Skeletal muscle cell (primary cell): ENCODE measurements at regions not wholly inside any gene's neighbourhood (a gene's known extent, or its start where the extent isn't known, plus 50 kb on each side); places are given as distances from the start of the nearest gene placed in this dataset.

Source experiments
- DNase-seq: peaks from one replicate; pipeline ENCODE4 v3.0.0-alpha.2; 2010; ENCODE audit warnings: low read depth
- H3K4me3 ChIP-seq: 2 replicates; pipeline ENCODE4 v1.5.1; 2011; ENCODE audit warnings: low read depth, mild to moderate bottlenecking, control low read depth, low read length, moderate library complexity

DNA sequence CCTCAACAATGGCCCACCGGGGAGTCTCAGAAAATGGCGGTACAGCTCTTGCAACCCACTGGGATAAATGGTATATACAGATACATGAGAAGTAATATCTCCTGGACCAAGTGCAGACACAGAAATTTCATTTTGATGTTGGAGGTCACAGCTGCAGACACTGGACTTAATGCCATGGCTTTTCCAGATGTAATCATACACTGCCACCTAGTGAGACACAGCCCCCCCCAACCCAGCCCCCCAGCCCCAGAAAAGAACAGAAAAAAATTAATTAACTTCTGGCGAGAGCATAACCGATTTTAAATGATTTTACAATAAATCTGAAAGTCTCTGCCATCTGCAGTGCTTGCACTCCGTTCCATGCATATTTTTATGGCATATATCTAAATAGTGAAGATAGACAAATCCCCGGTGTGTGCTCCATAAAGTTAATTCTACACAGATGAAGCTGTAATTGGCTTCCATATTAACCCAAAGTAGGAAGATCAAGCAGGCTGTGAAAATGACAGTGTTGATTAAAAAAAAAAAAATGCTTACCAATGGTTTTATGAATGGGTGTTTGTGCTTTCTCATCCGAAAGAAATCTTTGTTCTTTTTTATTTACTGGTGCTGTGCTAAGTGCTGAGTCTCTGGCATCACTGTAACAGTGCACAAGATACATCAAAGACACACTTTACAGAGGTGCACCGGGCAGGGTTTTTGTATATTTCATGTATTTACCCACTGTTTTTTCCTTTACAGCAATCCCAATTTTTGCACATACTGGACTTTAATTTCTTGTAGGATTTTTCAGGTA, 804.1 kb downstream of the TFAP2A start:
- no peak overlapping the region for H3K4me3 ChIP-seq
- DNase-seq: no peak

DNA sequence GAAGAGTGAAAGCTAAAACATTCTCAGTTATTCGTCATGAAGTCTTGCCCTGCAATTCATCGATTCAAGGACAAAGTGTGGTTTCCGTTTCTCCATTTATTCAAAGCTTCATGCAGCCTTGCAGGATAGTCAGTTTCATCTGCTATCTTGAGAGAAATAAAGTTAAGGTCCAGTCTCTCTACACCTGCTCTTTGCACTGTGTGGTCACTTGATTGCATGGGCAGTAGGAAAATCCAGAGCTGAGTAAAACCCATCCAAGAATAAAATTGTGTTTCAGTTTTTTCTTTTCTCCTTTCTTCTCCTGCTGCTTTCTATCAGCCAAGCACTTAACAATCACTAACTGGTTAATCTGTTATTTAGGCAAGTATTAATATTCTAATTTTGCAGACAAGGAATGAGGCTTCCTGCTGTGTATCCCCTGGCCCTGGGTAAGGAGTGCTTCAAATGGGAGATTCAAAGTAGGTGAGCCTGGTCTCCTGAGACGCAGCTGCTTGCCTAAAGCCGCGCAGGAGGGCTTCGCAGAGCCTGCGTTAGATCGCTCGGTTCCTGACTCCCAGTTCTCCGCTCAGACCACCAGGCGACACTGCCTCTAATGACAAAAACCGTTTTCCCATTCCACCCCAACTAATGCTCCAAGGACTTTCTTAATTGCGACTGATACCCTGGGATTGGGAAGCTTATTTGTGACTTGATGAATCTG, 808.3 kb downstream of the TFAP2A start:
- no peak for DNase-seq
- H3K4me3 ChIP-seq: no peak overlapping the region

DNA sequence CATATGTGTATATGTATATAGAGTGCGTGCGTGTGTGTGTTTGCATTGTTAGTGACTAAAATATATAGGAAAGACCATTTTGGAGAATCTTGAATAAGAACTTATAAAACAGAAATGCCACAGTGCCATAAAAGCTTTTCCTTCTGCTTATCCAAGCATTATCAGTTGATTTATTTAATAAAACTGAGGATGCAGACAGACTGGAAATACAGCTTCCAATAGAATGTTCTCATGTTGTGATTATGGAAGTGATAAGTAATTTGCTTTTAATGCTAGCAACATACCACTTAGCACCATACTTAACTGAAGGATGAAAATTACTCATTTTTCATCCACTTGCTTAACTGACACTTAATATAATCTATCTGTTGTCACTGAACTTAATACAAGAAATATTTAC, 820.1 kb downstream of the TFAP2A start:
- DNase-seq: no peak
- no peak overlapping the region for H3K4me3 ChIP-seq

DNA sequence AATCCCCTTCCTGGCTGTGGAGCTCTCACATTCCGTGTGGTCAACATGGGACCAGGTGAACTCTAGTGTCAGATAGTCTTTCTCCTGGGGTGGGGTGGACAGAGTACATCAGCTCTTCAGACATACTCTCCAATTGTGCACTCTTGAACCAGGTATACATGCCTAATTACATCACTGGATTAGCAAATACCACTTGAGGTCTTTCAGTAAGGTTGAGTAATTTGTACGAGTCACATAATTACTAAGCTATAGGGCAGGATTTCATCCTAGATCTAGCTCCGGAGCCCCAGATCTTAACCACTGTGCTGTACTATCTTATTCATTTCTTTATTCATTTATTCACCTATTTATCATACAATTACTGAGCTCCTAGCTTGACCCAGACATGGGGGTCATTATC, 821.3 kb downstream of the TFAP2A start:
- H3K4me3 ChIP-seq: no peak overlapping the region

GRCh38 chr6:9583753-9584352, 831.0 kb downstream of the TFAP2A start:
- H3K4me3 ChIP-seq: no peak overlapping the region

More for the DNA sequence above, 821.3 kb downstream of the TFAP2A start:
- DNase-seq: no peak

DNA sequence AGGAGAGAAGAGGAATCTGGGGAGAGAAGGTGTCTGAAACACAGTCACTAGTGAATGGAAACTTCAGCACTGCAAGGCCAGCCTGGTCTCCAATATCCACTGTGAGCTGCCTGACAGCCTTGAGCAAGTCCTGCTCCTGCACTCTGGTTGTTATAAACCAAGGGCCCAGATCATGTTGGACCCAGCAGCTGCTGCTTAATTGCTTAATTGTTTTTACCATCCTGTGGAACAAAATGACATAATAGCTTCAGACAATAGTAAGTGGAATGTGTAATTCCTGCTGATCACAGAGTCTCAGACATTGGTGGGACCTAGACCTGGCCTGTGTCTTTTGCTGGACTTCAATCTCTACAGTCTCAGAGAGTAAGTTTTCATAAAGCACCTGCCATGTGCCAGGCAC, 833.7 kb downstream of the TFAP2A start:
- DNase-seq: no peak
- H3K4me3 ChIP-seq: no peak overlapping the region

More at GRCh38 chr6:9583753-9584352, 831.0 kb downstream of the TFAP2A start:
- DNase-seq: no peak

GRCh38 chr6:9576521-9576920, 838.4 kb downstream of the TFAP2A start:
- DNase-seq: no peak
- no peak overlapping the region for H3K4me3 ChIP-seq

DNA sequence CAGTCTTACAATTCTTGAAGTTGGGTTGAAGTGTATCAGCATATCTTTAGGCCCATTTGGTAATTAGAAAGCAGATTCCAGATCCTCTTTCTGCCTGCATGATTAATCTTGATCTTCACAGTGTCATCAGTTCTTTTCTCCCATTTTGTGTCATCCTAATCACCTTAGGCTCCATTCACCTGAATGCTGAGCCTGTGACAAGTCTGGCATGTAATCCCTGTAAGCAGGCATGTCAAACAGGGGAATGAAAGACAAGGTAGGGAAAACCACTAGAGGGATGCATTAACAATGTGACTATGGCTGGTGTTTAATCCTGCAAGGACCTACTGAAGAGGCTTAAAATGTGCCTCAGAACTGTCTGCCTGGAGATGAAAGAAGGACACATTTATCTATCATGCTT, 848.8 kb downstream of the TFAP2A start:
- no peak for DNase-seq
- H3K4me3 ChIP-seq: no peak overlapping the region

- H3K4me3 ChIP-seq: no peak overlapping the region
- DNase-seq: no peak
Measured at GRCh38 chr6:9564021-9564420, 850.9 kb downstream of the TFAP2A start.

DNA sequence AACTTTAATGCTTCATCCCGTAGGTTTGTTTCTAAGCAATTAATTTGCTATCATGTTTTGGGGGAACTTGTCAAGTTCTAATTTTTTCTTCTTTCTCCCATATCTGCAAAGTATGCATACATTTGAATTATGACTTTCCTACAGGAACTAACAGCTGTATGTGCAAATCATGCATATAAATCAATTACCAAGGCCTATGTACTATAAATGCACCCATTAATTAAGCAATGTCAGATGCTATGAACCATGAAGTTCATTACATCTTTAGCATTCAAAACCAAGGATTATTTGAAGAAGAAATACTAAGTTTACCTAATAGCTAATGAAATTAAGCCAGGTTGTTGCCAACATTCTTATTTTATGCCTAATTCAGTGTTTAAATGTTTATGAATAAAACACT, 851.3 kb downstream of the TFAP2A start:
- no peak for DNase-seq

DNA sequence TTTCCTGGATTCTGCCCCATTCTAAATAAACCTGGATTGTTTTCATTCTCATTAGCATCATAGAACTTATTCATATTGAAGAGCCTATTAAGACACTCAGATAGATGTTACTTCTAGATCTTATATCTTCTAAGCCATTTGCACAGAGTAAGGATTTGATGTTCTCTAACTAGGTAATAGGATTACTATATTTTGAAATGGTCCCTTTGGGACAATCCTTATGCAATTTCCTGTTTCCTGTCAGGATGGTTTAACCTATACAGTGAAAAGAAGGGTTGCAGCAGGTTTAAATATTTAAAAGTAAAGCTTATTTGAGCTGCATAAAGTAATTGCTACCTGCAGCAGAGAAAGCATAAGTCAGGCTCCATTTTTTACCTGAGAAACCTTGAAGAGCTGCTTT, 860.1 kb downstream of the TFAP2A start:
- H3K4me3 ChIP-seq: no peak overlapping the region

More for the DNA sequence above, 851.3 kb downstream of the TFAP2A start:
- H3K4me3 ChIP-seq: no peak overlapping the region

GRCh38 chr6:9554323-9554722, 860.6 kb downstream of the TFAP2A start:
- no peak overlapping the region for H3K4me3 ChIP-seq
- no peak for DNase-seq

More for the DNA sequence above, 860.1 kb downstream of the TFAP2A start:
- peak; percentile 3 for DNase-seq

DNA sequence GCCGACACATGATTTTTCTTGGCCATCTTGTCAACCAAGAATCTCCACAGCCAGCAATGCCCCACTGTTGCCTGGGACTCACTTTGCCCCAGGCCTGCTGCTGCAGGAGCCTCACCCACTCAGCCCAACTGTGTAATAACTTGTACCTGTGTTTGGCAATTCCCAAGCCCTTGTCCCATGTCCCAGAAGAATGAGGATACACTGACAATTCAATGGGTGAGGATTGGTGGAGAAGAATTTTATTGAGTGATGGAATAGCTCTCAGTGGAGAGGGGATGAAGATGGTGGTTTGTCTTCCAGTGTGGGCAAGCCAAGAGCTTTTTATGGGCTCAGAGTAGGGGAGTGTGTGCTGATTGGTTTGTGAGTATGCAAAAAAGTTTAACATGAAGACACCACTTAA, 861.9 kb downstream of the TFAP2A start:
- no peak overlapping the region for H3K4me3 ChIP-seq

GRCh38 chr6:9543649-9544048, 871.2 kb downstream of the TFAP2A start:
- no peak overlapping the region for H3K4me3 ChIP-seq
- DNase-seq: no peak

More for the DNA sequence above, 861.9 kb downstream of the TFAP2A start:
- no peak for DNase-seq

DNA sequence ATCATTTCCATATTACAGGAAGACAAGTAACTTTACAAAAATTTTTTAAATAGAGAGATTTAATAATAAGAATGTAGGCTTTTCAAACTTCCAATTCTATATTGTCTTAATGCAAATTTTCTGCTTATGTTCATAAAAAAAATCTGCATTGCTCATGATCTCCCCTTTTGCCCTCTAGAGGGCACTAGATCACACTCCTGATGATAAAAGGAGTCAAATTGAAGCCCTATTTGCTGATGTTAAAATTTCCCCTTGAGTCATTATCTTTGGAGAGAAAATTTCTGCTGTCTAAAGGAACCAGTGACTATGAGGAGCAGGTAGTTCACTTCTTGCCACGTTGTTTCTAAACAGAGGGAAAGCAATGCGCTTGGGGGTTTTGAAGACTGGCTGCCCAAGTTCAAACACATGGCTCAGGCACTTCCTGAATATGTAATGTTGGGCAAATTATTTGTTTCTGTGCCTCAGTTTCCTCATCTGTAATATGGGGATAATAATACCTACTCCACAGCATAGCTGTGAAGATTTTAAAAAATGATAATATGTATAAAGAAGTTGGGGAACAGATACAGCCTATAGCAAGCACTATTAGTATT, 874.2 kb downstream of the TFAP2A start:
- H3K4me3 ChIP-seq: no peak overlapping the region
- DNase-seq: no peak

GRCh38 chr6:9540126-9540525, 874.7 kb downstream of the TFAP2A start:
- DNase-seq: no peak
- H3K4me3 ChIP-seq: no peak overlapping the region

DNA sequence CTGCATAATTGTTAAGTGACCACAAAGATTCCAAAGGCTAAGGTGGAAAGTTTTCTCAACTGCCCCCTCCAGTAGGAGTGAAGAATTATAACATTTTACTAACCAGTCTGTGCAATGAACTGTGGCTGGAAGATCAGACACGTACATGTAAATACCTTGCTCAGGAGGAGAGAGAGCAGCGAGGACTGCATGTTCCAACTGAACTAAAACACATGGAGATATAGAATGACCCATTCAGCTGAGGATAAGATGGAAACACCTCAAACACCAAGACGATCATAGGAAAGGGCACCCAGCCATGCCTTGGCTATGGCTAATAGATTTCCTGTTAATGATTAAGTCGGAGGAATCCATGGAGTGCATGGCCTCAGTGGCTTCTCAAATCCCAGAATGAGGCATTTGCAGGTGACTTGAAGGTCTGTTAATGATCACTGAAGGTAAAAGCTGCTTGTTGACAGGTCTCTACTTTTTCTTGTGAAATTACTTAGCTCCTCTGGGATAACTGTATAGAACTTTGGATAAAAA, 875.6 kb downstream of the TFAP2A start:
- H3K4me3 ChIP-seq: no peak overlapping the region
- no peak for DNase-seq

DNA sequence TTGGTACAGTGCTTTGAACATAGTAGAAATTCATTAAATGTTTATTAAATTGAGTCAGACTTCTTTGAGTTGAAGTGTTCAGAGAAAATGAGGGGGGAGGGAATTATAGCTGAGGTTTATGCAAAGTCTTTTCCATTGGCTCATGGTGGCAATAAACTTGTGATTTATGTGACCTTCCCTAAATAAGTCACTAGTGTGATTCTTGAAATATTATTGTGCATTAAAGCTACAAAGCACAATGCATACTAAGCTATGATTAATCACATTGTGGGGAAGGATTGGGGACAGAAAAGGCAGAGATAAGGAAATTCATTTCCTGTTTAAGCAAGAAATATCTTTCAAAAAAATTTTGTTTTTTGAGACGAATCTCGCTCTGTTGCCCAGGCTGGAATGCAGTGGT, 877.5 kb downstream of the TFAP2A start:
- no peak for DNase-seq
- H3K4me3 ChIP-seq: no peak overlapping the region

- no peak for DNase-seq
- H3K4me3 ChIP-seq: no peak overlapping the region
Measured at GRCh38 chr6:9535106-9535505, 879.8 kb downstream of the TFAP2A start.
